ENCODE measurements at regions not wholly inside any gene's neighbourhood (a gene's known extent, or its start where the extent isn't known, plus 50 kb on each side); places are given as distances from the start of the nearest gene placed in this dataset.
A peak's percentile ranks its signal among the peaks of the same experiment; 100 is the strongest.

DNA sequence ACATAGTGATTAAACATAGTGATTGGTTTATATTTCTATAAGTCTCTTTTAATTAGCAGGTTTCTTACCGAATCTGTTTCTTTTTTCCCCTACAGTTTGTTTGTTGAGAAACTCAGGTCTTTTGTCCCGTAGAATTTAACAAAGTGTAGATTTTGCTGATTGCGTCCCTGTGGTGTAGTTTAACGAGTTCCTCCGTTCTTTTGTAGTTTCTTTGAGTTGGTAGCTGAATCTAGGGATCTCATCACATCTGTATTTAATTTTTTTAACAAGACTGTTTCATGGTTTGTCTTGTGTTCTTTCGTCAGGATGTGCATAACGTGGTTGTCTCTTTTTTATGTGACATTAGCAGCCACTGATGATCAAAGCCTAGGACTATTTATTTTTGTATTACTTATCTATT, 111.1 kb downstream of the AKAP11 start:
- no peak for DNase-seq
- FAIRE-seq = no peak
- WGBS, 3 donors = 83 to 92% (median 88%) methylated on average over 7 of the region's 7 CpGs
- no peaks in the 10 kb centered on the region for H3K9me3 ChIP-seq (ENCODE audit: control insufficient read depth in 2 of 2, insufficient read depth in 1 of 2, low read depth in 1 of 2, low read length in 1 of 2)
- no peaks in the 10 kb centered on the region for H3K36me3 ChIP-seq (ENCODE audit: control insufficient read depth in 3 of 3, insufficient read depth in 2 of 3, low read depth in 1 of 3, low read length in 3 of 3)
- no peak overlapping the region for H3K4me3 ChIP-seq (ENCODE audit: low read depth in 1 of 3, low read length in 3 of 3)
- H3K4me1 ChIP-seq (ENCODE audit: control insufficient read depth in 3 of 3, insufficient read depth in 2 of 3, low read depth in 1 of 3, low read length in 2 of 3) = peaks cover 0 to 2% (median 0%) of the 10 kb centered on the region in 3 donors
- no peaks in the 10 kb centered on the region for H3K27me3 ChIP-seq (ENCODE audit: control insufficient read depth in 3 of 3, insufficient read depth in 3 of 3, low read length in 3 of 3)
- H3K27ac ChIP-seq (ENCODE audit: low read depth in 1 of 3, low read length in 2 of 3) = no peak overlapping the region

- WGBS, 3 donors = 69 to 80% (median 71%) methylated on average over 3 of the region's 3 CpGs
- FAIRE-seq (no peak), DNase-seq (no peak)
- Histone ChIP-seq H3K27me3 (ENCODE audit: control insufficient read depth in 3 of 3, insufficient read depth in 3 of 3, low read length in 3 of 3) (no peaks in the 10 kb centered on the region), H3K4me3 (ENCODE audit: low read depth in 1 of 3, low read length in 3 of 3) (no peak overlapping the region), H3K4me1 (ENCODE audit: control insufficient read depth in 3 of 3, insufficient read depth in 2 of 3, low read depth in 1 of 3, low read length in 2 of 3) (no peaks in the 10 kb centered on the region), H3K9me3 (ENCODE audit: control insufficient read depth in 2 of 2, insufficient read depth in 1 of 2, low read depth in 1 of 2, low read length in 1 of 2) (no peaks in the 10 kb centered on the region), H3K27ac (ENCODE audit: low read depth in 1 of 3, low read length in 2 of 3) (no peak overlapping the region), H3K36me3 (ENCODE audit: control insufficient read depth in 3 of 3, insufficient read depth in 2 of 3, low read depth in 1 of 3, low read length in 3 of 3) (no peaks in the 10 kb centered on the region)
These were observed 112.3 kb downstream of the AKAP11 start for GRCh38 chr13:42384265-42384664.

DNA sequence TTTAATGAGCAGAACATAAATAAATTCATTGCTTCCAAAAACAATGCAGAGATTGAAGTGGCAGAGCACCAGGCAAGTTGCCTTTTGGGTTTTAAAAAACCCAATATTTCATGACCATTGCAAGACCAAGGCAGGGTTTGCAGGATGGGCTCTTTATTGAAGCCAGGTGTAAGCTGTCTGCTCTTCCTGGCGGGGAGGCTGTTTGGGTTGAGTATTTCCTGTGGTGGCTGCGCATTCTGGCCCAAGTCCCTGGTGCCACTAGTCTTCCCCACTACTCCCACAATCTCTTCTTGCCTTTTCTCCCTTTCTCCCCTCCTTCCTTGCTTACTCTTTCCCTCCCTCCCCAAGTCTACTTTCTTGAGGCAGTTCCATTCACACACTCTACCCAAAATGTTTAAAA, 116.4 kb downstream of the AKAP11 start:
- Histone ChIP-seq H3K4me1 (ENCODE audit: control insufficient read depth in 3 of 3, insufficient read depth in 2 of 3, low read depth in 1 of 3, low read length in 2 of 3) (no peaks in the 10 kb centered on the region), H3K36me3 (ENCODE audit: control insufficient read depth in 3 of 3, insufficient read depth in 2 of 3, low read depth in 1 of 3, low read length in 3 of 3) (no peaks in the 10 kb centered on the region), H3K27me3 (ENCODE audit: control insufficient read depth in 3 of 3, insufficient read depth in 3 of 3, low read length in 3 of 3) (no peaks in the 10 kb centered on the region), H3K27ac (ENCODE audit: low read depth in 1 of 3, low read length in 2 of 3) (no peak overlapping the region), H3K9me3 (ENCODE audit: control insufficient read depth in 2 of 2, insufficient read depth in 1 of 2, low read depth in 1 of 2, low read length in 1 of 2) (no peaks in the 10 kb centered on the region), H3K4me3 (ENCODE audit: low read depth in 1 of 3, low read length in 3 of 3) (no peak overlapping the region)
- DNase-seq (no peak), FAIRE-seq (no peak)
- WGBS, 3 donors = 58 to 70% (median 63%) methylated on average over 2 of the region's 2 CpGs

DNA sequence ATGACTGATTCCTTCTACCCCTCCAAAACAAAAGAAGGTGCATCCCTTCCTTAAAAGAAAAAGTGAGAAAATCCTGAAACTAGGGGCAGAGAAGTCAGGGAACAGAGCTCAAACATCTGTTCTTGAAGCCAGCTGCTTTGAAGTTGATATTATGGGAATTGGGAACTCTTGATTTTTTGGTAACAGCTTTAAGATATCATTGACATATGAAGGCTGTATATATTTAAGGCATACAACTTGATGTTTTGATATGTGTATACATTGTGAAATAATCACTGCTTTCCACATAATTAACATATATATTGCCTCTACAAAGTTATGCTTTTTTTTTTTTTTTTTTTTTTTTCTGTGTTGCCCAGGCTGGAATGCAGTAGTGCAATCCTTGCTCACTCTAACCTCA, 117.1 kb downstream of the AKAP11 start:
- Histone ChIP-seq H3K27me3 (ENCODE audit: control insufficient read depth in 3 of 3, insufficient read depth in 3 of 3, low read length in 3 of 3) (no peaks in the 10 kb centered on the region), H3K9me3 (ENCODE audit: control insufficient read depth in 2 of 2, insufficient read depth in 1 of 2, low read depth in 1 of 2, low read length in 1 of 2) (peaks cover 0 to 4% of the 10 kb centered on the region in 2 donors), H3K36me3 (ENCODE audit: control insufficient read depth in 3 of 3, insufficient read depth in 2 of 3, low read depth in 1 of 3, low read length in 3 of 3) (no peaks in the 10 kb centered on the region), H3K4me3 (ENCODE audit: low read depth in 1 of 3, low read length in 3 of 3) (no peak overlapping the region), H3K4me1 (ENCODE audit: control insufficient read depth in 3 of 3, insufficient read depth in 2 of 3, low read depth in 1 of 3, low read length in 2 of 3) (peaks cover 0 to under 1% (median 0%) of the 10 kb centered on the region in 3 donors), H3K27ac (ENCODE audit: low read depth in 1 of 3, low read length in 2 of 3) (no peak overlapping the region)
- no peak for FAIRE-seq
- DNase-seq = no peak

- DNase-seq = no peak
- Histone ChIP-seq H3K36me3 (ENCODE audit: control insufficient read depth in 3 of 3, insufficient read depth in 2 of 3, low read depth in 1 of 3, low read length in 3 of 3) (no peaks in the 10 kb centered on the region), H3K27ac (ENCODE audit: low read depth in 1 of 3, low read length in 2 of 3) (peak overlapping the region in 1 of 3 donors; percentile 8), H3K4me3 (ENCODE audit: low read depth in 1 of 3, low read length in 3 of 3) (no peak overlapping the region), H3K27me3 (ENCODE audit: control insufficient read depth in 3 of 3, insufficient read depth in 3 of 3, low read length in 3 of 3) (no peaks in the 10 kb centered on the region), H3K4me1 (ENCODE audit: control insufficient read depth in 3 of 3, insufficient read depth in 2 of 3, low read depth in 1 of 3, low read length in 2 of 3) (peaks cover 0 to 2% (median 0%) of the 10 kb centered on the region in 3 donors), H3K9me3 (ENCODE audit: control insufficient read depth in 2 of 2, insufficient read depth in 1 of 2, low read depth in 1 of 2, low read length in 1 of 2) (peaks cover 0 to 4% of the 10 kb centered on the region in 2 donors)
- no peak for FAIRE-seq
- WGBS, 3 donors = 45 to 79% (median 67%) methylated on average over 1 of the region's 1 CpG
These were observed 120.2 kb downstream of the AKAP11 start for GRCh38 chr13:42392180-42392579.

DNA sequence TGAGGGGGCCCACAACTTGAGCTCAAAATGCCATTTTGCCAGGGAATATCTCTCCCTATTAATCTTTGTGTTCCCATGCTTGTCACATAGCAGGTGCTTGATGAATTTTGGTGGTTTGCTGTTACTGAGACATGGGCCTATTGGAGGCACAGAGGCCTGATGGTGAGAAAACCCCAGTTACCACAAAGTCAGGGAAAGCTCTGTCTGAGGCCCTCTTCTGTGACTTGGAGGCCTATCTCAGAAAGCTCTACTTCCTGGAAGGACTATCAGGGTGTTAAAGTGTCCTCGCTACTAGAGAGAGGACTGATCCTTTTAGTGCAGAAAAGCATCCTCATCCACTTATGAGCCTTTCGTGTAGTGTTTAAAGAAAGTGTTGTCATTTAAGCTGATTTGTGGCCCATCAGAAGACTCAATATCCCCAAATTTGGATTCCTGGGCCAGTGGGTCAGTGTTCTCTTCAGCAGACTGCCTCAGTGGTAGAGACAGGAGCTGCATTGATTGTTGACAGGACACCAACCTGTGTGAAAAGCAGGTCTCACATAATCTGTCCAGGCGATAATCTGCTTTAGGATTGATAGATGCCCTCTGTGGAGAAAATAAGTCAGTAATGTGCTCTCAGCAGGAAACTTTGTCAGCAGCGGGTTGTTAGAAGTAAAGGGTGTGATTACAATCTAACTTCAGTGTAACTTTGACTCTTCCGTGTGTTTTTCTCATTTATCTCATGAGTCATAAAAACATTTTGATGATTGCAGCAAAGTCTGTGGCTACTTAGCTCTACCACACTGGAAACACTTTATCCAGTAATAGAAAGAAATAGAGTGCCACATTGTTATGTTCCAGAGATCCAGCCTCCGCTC, 121.0 kb downstream of the AKAP11 start:
- Histone ChIP-seq H3K4me1 (ENCODE audit: control insufficient read depth in 3 of 3, insufficient read depth in 2 of 3, low read depth in 1 of 3, low read length in 2 of 3) (peaks cover 0 to 2% (median 0%) of the 10 kb centered on the region in 3 donors), H3K4me3 (ENCODE audit: low read depth in 1 of 3, low read length in 3 of 3) (no peak overlapping the region), H3K9me3 (ENCODE audit: control insufficient read depth in 2 of 2, insufficient read depth in 1 of 2, low read depth in 1 of 2, low read length in 1 of 2) (peaks cover 0 to 4% of the 10 kb centered on the region in 2 donors), H3K36me3 (ENCODE audit: control insufficient read depth in 3 of 3, insufficient read depth in 2 of 3, low read depth in 1 of 3, low read length in 3 of 3) (no peaks in the 10 kb centered on the region), H3K27me3 (ENCODE audit: control insufficient read depth in 3 of 3, insufficient read depth in 3 of 3, low read length in 3 of 3) (no peaks in the 10 kb centered on the region), H3K27ac (ENCODE audit: low read depth in 1 of 3, low read length in 2 of 3) (peak overlapping the region in 2 of 3 donors; percentile 34 to 79)
- WGBS, 3 donors = 54 to 64% (median 57%) methylated on average over 6 of the region's 6 CpGs
- FAIRE-seq = no peak
- DNase-seq = peak in 1 of 2 donors; percentile 50

DNA sequence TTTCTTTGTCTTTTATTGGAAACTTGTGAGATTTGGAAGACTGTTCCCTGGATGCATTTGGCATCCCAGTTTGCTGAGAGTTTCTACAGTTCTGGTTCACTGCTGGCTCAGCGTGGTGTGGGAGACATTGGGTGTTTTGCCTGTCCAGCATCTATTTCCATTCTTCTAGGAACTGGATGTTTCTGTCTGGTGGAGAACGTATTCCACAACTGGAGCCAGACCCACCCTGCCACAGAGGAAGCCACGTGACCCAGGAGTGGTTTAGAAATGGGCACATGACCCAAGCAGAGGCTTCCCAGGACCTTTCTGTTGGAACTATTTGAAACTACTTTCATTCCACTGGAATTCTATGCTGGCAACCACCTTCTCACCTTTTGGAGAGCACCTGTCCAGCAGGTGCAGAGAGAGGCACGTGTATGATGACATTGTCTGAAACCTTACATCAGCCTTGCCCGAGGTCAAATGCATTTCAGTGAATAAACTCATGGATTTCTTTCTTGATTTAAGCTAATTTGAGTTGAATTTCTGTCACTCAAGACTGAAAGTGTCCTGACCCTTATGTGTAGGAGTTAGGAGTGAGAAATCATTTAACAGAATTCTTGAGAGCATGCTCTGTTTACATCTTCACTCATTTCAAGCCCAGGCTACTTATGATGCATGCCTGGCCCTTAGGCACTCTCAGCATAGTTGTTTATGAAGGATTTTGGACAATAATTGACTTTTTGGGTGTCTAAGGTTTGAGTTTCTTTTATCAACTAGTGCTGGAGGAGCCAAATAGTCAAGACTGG, 121.8 kb downstream of the AKAP11 start:
- WGBS, 3 donors = 52 to 73% (median 67%) methylated on average over 5 of the region's 5 CpGs
- Histone ChIP-seq H3K27ac (ENCODE audit: low read depth in 1 of 3, low read length in 2 of 3) (peak overlapping the region in 1 of 3 donors; percentile 51), H3K4me1 (ENCODE audit: control insufficient read depth in 3 of 3, insufficient read depth in 2 of 3, low read depth in 1 of 3, low read length in 2 of 3) (peaks cover 0 to 2% (median 0%) of the 10 kb centered on the region in 3 donors), H3K4me3 (ENCODE audit: low read depth in 1 of 3, low read length in 3 of 3) (no peak overlapping the region), H3K36me3 (ENCODE audit: control insufficient read depth in 3 of 3, insufficient read depth in 2 of 3, low read depth in 1 of 3, low read length in 3 of 3) (no peaks in the 10 kb centered on the region), H3K9me3 (ENCODE audit: control insufficient read depth in 2 of 2, insufficient read depth in 1 of 2, low read depth in 1 of 2, low read length in 1 of 2) (peaks cover 0 to 4% of the 10 kb centered on the region in 2 donors), H3K27me3 (ENCODE audit: control insufficient read depth in 3 of 3, insufficient read depth in 3 of 3, low read length in 3 of 3) (no peaks in the 10 kb centered on the region)
- DNase-seq (no peak), FAIRE-seq (no peak)

- Histone ChIP-seq H3K9me3 (ENCODE audit: control insufficient read depth in 2 of 2, insufficient read depth in 1 of 2, low read depth in 1 of 2, low read length in 1 of 2) (peaks cover 0 to 4% of the 10 kb centered on the region in 2 donors), H3K27me3 (ENCODE audit: control insufficient read depth in 3 of 3, insufficient read depth in 3 of 3, low read length in 3 of 3) (no peaks in the 10 kb centered on the region), H3K27ac (ENCODE audit: low read depth in 1 of 3, low read length in 2 of 3) (peak overlapping the region in 1 of 3 donors; percentile 51), H3K4me3 (ENCODE audit: low read depth in 1 of 3, low read length in 3 of 3) (no peak overlapping the region), H3K4me1 (ENCODE audit: control insufficient read depth in 3 of 3, insufficient read depth in 2 of 3, low read depth in 1 of 3, low read length in 2 of 3) (peaks cover 0 to 2% (median 0%) of the 10 kb centered on the region in 3 donors), H3K36me3 (ENCODE audit: control insufficient read depth in 3 of 3, insufficient read depth in 2 of 3, low read depth in 1 of 3, low read length in 3 of 3) (no peaks in the 10 kb centered on the region)
- DNase-seq (no peak), FAIRE-seq (no peak)
- WGBS, 3 donors = 57 to 77% (median 69%) methylated on average over 4 of the region's 4 CpGs
These were observed 122.4 kb downstream of the AKAP11 start for GRCh38 chr13:42394361-42394708.

All from small intestine (tissue), 7 donors.